Naive thymus-derived CD8-positive, alpha-beta T cell (primary cell): ENCODE measurements at regions not wholly inside any gene's neighbourhood (a gene's known extent, or its start where the extent isn't known, plus 50 kb on each side); places are given as distances from the start of the nearest gene placed in this dataset.
A peak's percentile ranks its signal among the peaks of the same experiment; 100 is the strongest.

Source experiments
- ATAC-seq, 2 donors: fragments of 150-1000 bp; cut with Tn5 transposase in 1 of 2; sonication (Bioruptor Pico), chemical (Tn5 transposase) in 1 of 2; 1 replicate in 1 of 2; 2 replicates in 1 of 2; pipeline ENCODE4 v1.10.0; 2021; ENCODE audit warnings: mild to moderate bottlenecking in 2 of 2, moderate library complexity in 2 of 2
- POLR2A ChIA-PET: fragments of 350-600 bp; sonication (Branson Sonifier 250); formaldehyde crosslinking; loops from one replicate; lab custom pipeline; 2021; ENCODE audit warnings: antibody characterized with exemption; lab: Charles Lee
- DNase-seq, 10 donors: peaks; one replicate each; pipeline versions ENCODE4 v3.0.0 to v3.0.0-alpha.2; 2020 to 2022
- H3K27ac Mint-ChIP-seq, 10 donors: one replicate each; pipeline ENCODE4 v1.8.0; 2020 to 2022; ENCODE audit warnings: mild to moderate bottlenecking in 10 of 10, mixed read lengths in 10 of 10, moderate library complexity in 4 of 10, inconsistent platforms in 1 of 10
- H3K27me3 Mint-ChIP-seq, 5 donors: one replicate each; pipeline ENCODE4 v1.8.0; 2021 to 2022; ENCODE audit warnings: mixed read lengths in 5 of 5
- H3K36me3 Mint-ChIP-seq, 3 donors: one replicate each; pipeline ENCODE4 v1.8.0; 2020 to 2022; ENCODE audit warnings: mixed read lengths in 3 of 3, mild to moderate bottlenecking in 2 of 3, inconsistent platforms in 1 of 3
- H3K4me1 Mint-ChIP-seq, 4 donors: one replicate each; pipeline ENCODE4 v1.8.0; 2021 to 2022; ENCODE audit warnings: mixed read lengths in 4 of 4
- H3K4me3 Mint-ChIP-seq, 10 donors: one replicate each; pipeline ENCODE4 v1.8.0; 2020 to 2022; ENCODE audit warnings: mild to moderate bottlenecking in 10 of 10, mixed read lengths in 10 of 10, moderate library complexity in 6 of 10, inconsistent platforms in 1 of 10
- H3K9me3 Mint-ChIP-seq, 9 donors: one replicate each; pipeline ENCODE4 v1.8.0; 2020 to 2022; ENCODE audit warnings: mixed read lengths in 9 of 9, mild to moderate bottlenecking in 3 of 9, inconsistent platforms in 1 of 9, moderate library complexity in 1 of 9

GRCh38 chr1:56148326-56149193 lies 430.8 kb downstream of the PLPP3 start:
- Mint-ChIP-seq H3K27me3 (peaks cover 0 to 11% (median 0%) of the 10 kb centered on the region in 5 donors), H3K36me3 (no peaks in the 10 kb centered on the region), H3K4me1 (no peaks in the 10 kb centered on the region), H3K9me3 (peaks cover 0 to 2% (median 0%) of the 10 kb centered on the region in 9 donors), H3K27ac (no peak overlapping the region), H3K4me3 (no peak overlapping the region)
- ATAC-seq = no peak
- no peak for DNase-seq
- POLR2A ChIA-PET = no interaction called here

- no peak overlapping the region for H3K4me3 Mint-ChIP-seq
- H3K36me3 Mint-ChIP-seq = no peaks in the 10 kb centered on the region
- peaks cover 0 to 6% (median 0%) of the 10 kb centered on the region in 5 donors for H3K27me3 Mint-ChIP-seq
- DNase-seq (no peak), ATAC-seq (no peak)
- POLR2A ChIA-PET = no interaction called here
- no peaks in the 10 kb centered on the region for H3K4me1 Mint-ChIP-seq
- peaks cover 0 to 2% (median 0%) of the 10 kb centered on the region in 9 donors for H3K9me3 Mint-ChIP-seq
- H3K27ac Mint-ChIP-seq = no peak overlapping the region
These were observed 431.9 kb downstream of the PLPP3 start for GRCh38 chr1:56147459-56147858.

- Mint-ChIP-seq H3K4me3 (no peak overlapping the region), H3K9me3 (peaks cover 0 to 2% (median 0%) of the 10 kb centered on the region in 9 donors), H3K27me3 (peaks cover 0 to 6% (median 0%) of the 10 kb centered on the region in 5 donors), H3K4me1 (no peaks in the 10 kb centered on the region), H3K27ac (no peak overlapping the region), H3K36me3 (no peaks in the 10 kb centered on the region)
- DNase-seq = no peak
- POLR2A ChIA-PET = no interaction called here
- no peak for ATAC-seq
These were observed 432.3 kb downstream of the PLPP3 start for GRCh38 chr1:56147034-56147433.

GRCh38 chr1:56146449-56146848 lies 432.9 kb downstream of the PLPP3 start:
- POLR2A ChIA-PET = no interaction called here
- peaks cover 0 to 2% (median 0%) of the 10 kb centered on the region in 9 donors for H3K9me3 Mint-ChIP-seq
- peaks cover 0 to 6% (median 0%) of the 10 kb centered on the region in 5 donors for H3K27me3 Mint-ChIP-seq
- no peaks in the 10 kb centered on the region for H3K4me1 Mint-ChIP-seq
- H3K4me3 Mint-ChIP-seq = no peak overlapping the region
- no peaks in the 10 kb centered on the region for H3K36me3 Mint-ChIP-seq
- ATAC-seq (no peak), DNase-seq (no peak)
- H3K27ac Mint-ChIP-seq = no peak overlapping the region

GRCh38 chr1:56145581-56145980 lies 433.8 kb downstream of the PLPP3 start:
- POLR2A ChIA-PET = no interaction called here
- no peak for DNase-seq
- peaks cover 0 to 2% (median 0%) of the 10 kb centered on the region in 9 donors for H3K9me3 Mint-ChIP-seq
- no peaks in the 10 kb centered on the region for H3K4me1 Mint-ChIP-seq
- no peak overlapping the region for H3K4me3 Mint-ChIP-seq
- no peak for ATAC-seq
- peaks cover 0 to 6% (median 0%) of the 10 kb centered on the region in 5 donors for H3K27me3 Mint-ChIP-seq
- no peak overlapping the region for H3K27ac Mint-ChIP-seq
- H3K36me3 Mint-ChIP-seq = no peaks in the 10 kb centered on the region

GRCh38 chr1:56142301-56142700 lies 437.1 kb downstream of the PLPP3 start:
- Mint-ChIP-seq H3K9me3 (peaks cover 0 to 4% (median 0%) of the 10 kb centered on the region in 9 donors), H3K36me3 (no peaks in the 10 kb centered on the region), H3K4me3 (no peak overlapping the region), H3K4me1 (no peaks in the 10 kb centered on the region), H3K27ac (no peak overlapping the region), H3K27me3 (peaks cover 0 to 6% (median 0%) of the 10 kb centered on the region in 5 donors)
- DNase-seq = no peak
- POLR2A ChIA-PET = interaction anchor here (0.7 kb wide), 1 partner anchor 155 kb away, joined by 3 read pairs; no protein-coding TSS in a partner anchor
- no peak for ATAC-seq

GRCh38 chr1:56139836-56140235 lies 439.5 kb downstream of the PLPP3 start:
- no peak for DNase-seq
- no peak for ATAC-seq

GRCh38 chr1:56137521-56138505 lies 441.6 kb downstream of the PLPP3 start:
- H3K27me3 Mint-ChIP-seq = peaks cover 0 to 2% (median 0%) of the 10 kb centered on the region in 5 donors
- POLR2A ChIA-PET = no interaction called here
- H3K4me1 Mint-ChIP-seq = peaks cover 0 to under 1% (median 0%) of the 10 kb centered on the region in 4 donors
- H3K4me3 Mint-ChIP-seq = no peak overlapping the region
- H3K9me3 Mint-ChIP-seq = peaks cover 0 to 4% (median 0%) of the 10 kb centered on the region in 9 donors
- ATAC-seq (no peak), DNase-seq (no peak)
- H3K36me3 Mint-ChIP-seq = no peaks in the 10 kb centered on the region
- H3K27ac Mint-ChIP-seq = no peak overlapping the region

More at GRCh38 chr1:56139836-56140235, 439.5 kb downstream of the PLPP3 start:
- Mint-ChIP-seq H3K4me1 (no peaks in the 10 kb centered on the region), H3K9me3 (peaks cover 0 to 4% (median 0%) of the 10 kb centered on the region in 9 donors), H3K4me3 (no peak overlapping the region), H3K27me3 (peaks cover 0 to 5% (median 0%) of the 10 kb centered on the region in 5 donors), H3K36me3 (no peaks in the 10 kb centered on the region), H3K27ac (no peak overlapping the region)
- POLR2A ChIA-PET = no interaction called here

- no peak overlapping the region for H3K27ac Mint-ChIP-seq
- POLR2A ChIA-PET = no interaction called here
- H3K9me3 Mint-ChIP-seq = peaks cover 0 to 4% (median 0%) of the 10 kb centered on the region in 9 donors
- no peak for DNase-seq
- ATAC-seq = no peak
- H3K36me3 Mint-ChIP-seq = no peaks in the 10 kb centered on the region
- no peak overlapping the region for H3K4me3 Mint-ChIP-seq
- H3K4me1 Mint-ChIP-seq = peaks cover 0 to 7% (median 0%) of the 10 kb centered on the region in 4 donors
- H3K27me3 Mint-ChIP-seq = peaks cover 0 to 2% (median 0%) of the 10 kb centered on the region in 5 donors
These were observed 442.3 kb downstream of the PLPP3 start for GRCh38 chr1:56137090-56137489.

GRCh38 chr1:56135864-56136147 lies 443.6 kb downstream of the PLPP3 start:
- Mint-ChIP-seq H3K36me3 (no peaks in the 10 kb centered on the region), H3K27me3 (peaks cover 0 to 2% (median 0%) of the 10 kb centered on the region in 5 donors), H3K27ac (peak overlapping the region in 1 of 10 donors; percentile 50), H3K4me1 (peaks cover 0 to 7% (median 0%) of the 10 kb centered on the region in 4 donors), H3K4me3 (no peak overlapping the region), H3K9me3 (peaks cover 0 to 4% (median 0%) of the 10 kb centered on the region in 9 donors)
- ATAC-seq (no peak), DNase-seq (no peak)
- POLR2A ChIA-PET = no interaction called here

GRCh38 chr1:56135069-56135863 lies 444.1 kb downstream of the PLPP3 start:
- no peak for ATAC-seq
- no peak for DNase-seq
- Mint-ChIP-seq H3K4me1 (peaks cover 0 to 7% (median 0%) of the 10 kb centered on the region in 4 donors), H3K27me3 (peaks cover 0 to 2% (median 0%) of the 10 kb centered on the region in 5 donors), H3K27ac (peak overlapping the region in 1 of 10 donors; percentile 50), H3K9me3 (peaks cover 0 to 4% (median 0%) of the 10 kb centered on the region in 9 donors), H3K4me3 (no peak overlapping the region), H3K36me3 (no peaks in the 10 kb centered on the region)
- POLR2A ChIA-PET = no interaction called here
